Ovary (tissue), 3 donors: ENCODE measurements at regions not wholly inside any gene's neighbourhood (a gene's known extent, or its start where the extent isn't known, plus 50 kb on each side); places are given as distances from the start of the nearest gene placed in this dataset.

Experiments used
- CTCF ChIP-seq, 3 donors: fragments of 450-650 bp in 2 of 3; fragments of 200-600 bp in 1 of 3; IDR thresholded peaks; one replicate each; pipeline versions ENCODE4 v1.5.1 to v1.8.0; 2016 to 2022; ENCODE audit warnings: antibody characterized with exemption in 3 of 3, mild to moderate bottlenecking in 1 of 3
- EP300 ChIP-seq: sonication (generic); formaldehyde crosslinking; IDR thresholded peaks from one replicate; pipeline ENCODE4 v1.6.1; 2017; ENCODE audit warnings: antibody characterized with exemption
- donor health status: DM: no; HTN: no; CAD: no.

GRCh38 chr12:43287706-43288383, 264.2 kb downstream of the ADAMTS20 start:
- TF ChIP-seq EP300 (no peak), CTCF (IDR thresholded peaks at IDR 0.05) (no peak)
